Spleen (tissue), 11 donors: ENCODE measurements at regions not wholly inside any gene's neighbourhood (a gene's known extent, or its start where the extent isn't known, plus 50 kb on each side); places are given as distances from the start of the nearest gene placed in this dataset.

Experiments
- DNase-seq: peaks from one replicate; pipeline ENCODE4 v3.0.0-alpha.2; 2020
- H3K27ac ChIP-seq, 8 donors: fragments of 200-600 bp; sonication (generic) in 7 of 8; 1 replicate in 4 of 8; 2 replicates in 4 of 8; pipeline versions ENCODE4 v1.5.0 to v1.8.0; 2016 to 2021; ENCODE audit warnings: inconsistent platforms in 4 of 8, mild to moderate bottlenecking in 4 of 8, moderate library complexity in 1 of 8
- H3K27me3 ChIP-seq, 7 donors: fragments of 200-600 bp; sonication (generic) in 6 of 7; replicated peaks in 1 of 7; 1 replicate in 4 of 7; 2 replicates in 3 of 7; pipeline versions ENCODE4 v1.5.0 to v1.8.0; 2016 to 2021; ENCODE audit warnings: inconsistent platforms in 3 of 7, mild to moderate bottlenecking in 1 of 7
- H3K36me3 ChIP-seq, 6 donors: fragments of 200-600 bp; sonication (generic) in 5 of 6; 1 replicate in 4 of 6; 2 replicates in 2 of 6; pipeline versions ENCODE4 v1.5.0 to v1.8.0; 2016 to 2021; ENCODE audit warnings: inconsistent platforms in 2 of 6
- H3K4me1 ChIP-seq, 6 donors: fragments of 200-600 bp; sonication (generic) in 5 of 6; 1 replicate in 3 of 6; 2 replicates in 3 of 6; pipeline versions ENCODE4 v1.5.0 to v1.8.0; 2016 to 2021; ENCODE audit warnings: inconsistent platforms in 3 of 6
- H3K4me3 ChIP-seq, 8 donors: fragments of 200-600 bp; sonication (generic) in 7 of 8; 1 replicate in 4 of 8; 2 replicates in 4 of 8; pipeline versions ENCODE4 v1.5.0 to v1.8.0; 2016 to 2021; ENCODE audit warnings: inconsistent platforms in 4 of 8, mild to moderate bottlenecking in 4 of 8, moderate library complexity in 2 of 8
- H3K9me3 ChIP-seq, 8 donors: fragments of 200-600 bp; sonication (generic) in 7 of 8; 1 replicate in 4 of 8; 2 replicates in 4 of 8; pipeline versions ENCODE4 v1.5.0 to v1.8.0; 2016 to 2021; ENCODE audit warnings: inconsistent platforms in 4 of 8
- POLR2A ChIP-seq, 3 donors: fragments of 450-650 bp; IDR thresholded peaks; one replicate each; pipeline ENCODE4 v1.5.1; 2017; ENCODE audit warnings: antibody characterized with exemption in 3 of 3, mild to moderate bottlenecking in 1 of 3
- POLR2AphosphoS5 ChIP-seq, 3 donors: sonication (generic); formaldehyde crosslinking; IDR thresholded peaks; one replicate each; pipeline ENCODE4 v1.5.1; 2017; ENCODE audit warnings: antibody characterized with exemption in 3 of 3
- WGBS, 5 donors: extraction: QIAGEN DNeasy Blood & Tissue Kit in 3 of 5; methylation state at CpG; one replicate each; pipeline versions ENCODE4 v1.1.5 to v1.1.7; 2013 to 2018; 5-methylcytosine and 5-hydroxymethylcytosine counted together
- intact Hi-C: fragments of 100-400 bp; cut with DNase I; formaldehyde crosslinking; loops from one replicate; pipeline ENCODE4 v1.15.0; 2023; ENCODE audit warnings: low total_unique reads
- TF ChIP-seq, protein P1 (sequence below), 11 experiments: fragments of 200-600 bp in 7 of 11; fragments of 450-650 bp in 4 of 11; sonication (generic) in 4 of 11; IDR thresholded peaks in 8 of 11; conservative IDR thresholded peaks in 3 of 11; 1 replicate in 7 of 11; 2 replicates in 4 of 11; pipeline versions ENCODE4 v1.4.0 to v1.8.0; 2016 to 2021; ENCODE audit warnings: antibody characterized with exemption in 11 of 11, inconsistent platforms in 4 of 11, mild to moderate bottlenecking in 1 of 11
- donor health status: healthy with polysubstance abuse.
- donor health status: DM: no; HTN: no; CAD: no; lungs with moderate emphysema.
- donor health status: DM: no; HTN: no; CAD: no.
- donor health status: Bipolar disorder and iron deficiency.
- donor health status: healthy.
- donor health status: DM: no; HTN: no; CAD: no.
- donor health status: DM: yes; HTN: yes; CAD: no.

DNA sequence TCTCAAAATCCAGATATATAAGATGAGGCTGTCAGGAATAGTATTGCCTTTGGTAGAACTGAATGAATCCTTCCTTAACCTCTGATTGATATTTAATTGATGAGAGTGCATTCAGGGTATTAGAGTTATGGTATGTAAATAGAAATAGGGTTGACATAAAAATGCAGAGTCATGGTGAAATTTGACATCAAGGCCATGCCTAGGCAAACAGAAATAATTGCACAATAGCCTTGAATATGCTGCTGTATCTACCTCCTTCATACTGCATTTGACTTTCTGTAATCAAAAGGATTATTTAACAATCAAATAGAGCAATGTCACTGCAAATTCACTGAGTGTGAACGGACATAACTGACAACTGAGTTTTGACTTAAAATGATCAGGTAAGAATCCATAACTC is 1316.3 kb downstream of the STIM2 start:
- no peaks in the 10 kb centered on the region for H3K4me1 ChIP-seq
- no peaks in the 10 kb centered on the region for H3K27me3 ChIP-seq
- intact Hi-C loops: no loop called here
- H3K36me3 ChIP-seq: no peaks in the 10 kb centered on the region
- no peak for TF ChIP-seq POLR2AphosphoS5 (IDR thresholded peaks at IDR 0.05)
- TF ChIP-seq POLR2A (IDR thresholded peaks at IDR 0.05): no peak
- TF ChIP-seq, protein P1, sequence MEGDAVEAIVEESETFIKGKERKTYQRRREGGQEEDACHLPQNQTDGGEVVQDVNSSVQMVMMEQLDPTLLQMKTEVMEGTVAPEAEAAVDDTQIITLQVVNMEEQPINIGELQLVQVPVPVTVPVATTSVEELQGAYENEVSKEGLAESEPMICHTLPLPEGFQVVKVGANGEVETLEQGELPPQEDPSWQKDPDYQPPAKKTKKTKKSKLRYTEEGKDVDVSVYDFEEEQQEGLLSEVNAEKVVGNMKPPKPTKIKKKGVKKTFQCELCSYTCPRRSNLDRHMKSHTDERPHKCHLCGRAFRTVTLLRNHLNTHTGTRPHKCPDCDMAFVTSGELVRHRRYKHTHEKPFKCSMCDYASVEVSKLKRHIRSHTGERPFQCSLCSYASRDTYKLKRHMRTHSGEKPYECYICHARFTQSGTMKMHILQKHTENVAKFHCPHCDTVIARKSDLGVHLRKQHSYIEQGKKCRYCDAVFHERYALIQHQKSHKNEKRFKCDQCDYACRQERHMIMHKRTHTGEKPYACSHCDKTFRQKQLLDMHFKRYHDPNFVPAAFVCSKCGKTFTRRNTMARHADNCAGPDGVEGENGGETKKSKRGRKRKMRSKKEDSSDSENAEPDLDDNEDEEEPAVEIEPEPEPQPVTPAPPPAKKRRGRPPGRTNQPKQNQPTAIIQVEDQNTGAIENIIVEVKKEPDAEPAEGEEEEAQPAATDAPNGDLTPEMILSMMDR (IDR thresholded peaks at IDR 0.05 in 8 of 11, conservative IDR thresholded peaks at IDR 0.05 in 3 of 11): no peak
- peaks cover 0 to 6% (median 0%) of the 10 kb centered on the region in 8 donors for H3K9me3 ChIP-seq
- WGBS, 5 donors: 75 to 91% (median 81%) methylated on average over 1 of the region's 1 CpG
- no peak for DNase-seq
- H3K27ac ChIP-seq: no peak overlapping the region
- no peak overlapping the region for H3K4me3 ChIP-seq

DNA sequence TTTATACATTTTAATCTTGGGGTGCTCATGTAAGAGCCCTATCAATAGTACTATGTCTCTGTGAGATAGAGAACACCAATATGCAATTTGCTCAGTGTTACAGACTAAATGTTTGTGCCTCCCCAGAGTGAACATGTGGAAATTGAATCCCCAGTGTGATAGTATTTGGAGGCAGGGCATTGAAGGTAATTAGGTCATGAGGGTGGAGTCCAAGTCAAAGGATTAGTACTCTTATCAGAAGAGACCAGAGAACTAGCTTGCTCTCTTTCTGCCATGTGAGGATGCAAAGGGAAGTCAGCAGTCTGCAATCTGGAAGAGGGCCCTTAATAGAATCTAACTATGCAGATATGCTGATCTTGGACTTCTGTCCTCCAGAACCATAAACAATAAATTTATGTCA is 1317.0 kb downstream of the STIM2 start:
- Histone ChIP-seq H3K36me3 (no peaks in the 10 kb centered on the region), H3K9me3 (peaks cover 0 to 6% (median 0%) of the 10 kb centered on the region in 8 donors), H3K4me3 (no peak overlapping the region), H3K27me3 (no peaks in the 10 kb centered on the region), H3K27ac (no peak overlapping the region), H3K4me1 (no peaks in the 10 kb centered on the region)
- no peak for DNase-seq
- TF ChIP-seq POLR2A (IDR thresholded peaks at IDR 0.05): no peak
- TF ChIP-seq POLR2AphosphoS5 (IDR thresholded peaks at IDR 0.05): no peak
- TF ChIP-seq, protein P1 (IDR thresholded peaks at IDR 0.05 in 8 of 11, conservative IDR thresholded peaks at IDR 0.05 in 3 of 11): no peak
- intact Hi-C loops: no loop called here

DNA sequence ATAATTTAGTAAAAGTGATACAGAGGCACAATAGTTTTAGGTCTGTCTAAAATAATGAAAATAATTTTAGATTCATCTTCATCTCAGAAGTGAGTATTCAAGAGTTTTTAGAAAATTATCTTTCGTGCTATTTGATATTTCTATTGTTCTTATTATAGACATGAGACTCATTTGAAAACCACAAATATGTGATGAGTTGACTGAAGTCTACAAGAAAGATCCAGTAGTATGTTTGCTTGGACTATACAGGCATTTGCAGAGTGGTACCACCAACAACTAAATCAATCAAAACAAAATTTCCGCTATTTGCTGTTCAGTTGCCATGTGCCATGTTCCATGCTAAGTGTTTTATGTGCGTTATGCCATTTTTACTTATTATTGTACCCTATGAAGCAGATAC is 1318.5 kb downstream of the STIM2 start:
- DNase-seq: no peak
- Histone ChIP-seq H3K4me1 (no peaks in the 10 kb centered on the region), H3K36me3 (no peaks in the 10 kb centered on the region), H3K9me3 (peaks cover 0 to 7% (median 2%) of the 10 kb centered on the region in 8 donors), H3K4me3 (no peak overlapping the region), H3K27me3 (no peaks in the 10 kb centered on the region), H3K27ac (no peak overlapping the region)
- no peak for TF ChIP-seq POLR2AphosphoS5 (IDR thresholded peaks at IDR 0.05)
- TF ChIP-seq, protein P1 (IDR thresholded peaks at IDR 0.05 in 8 of 11, conservative IDR thresholded peaks at IDR 0.05 in 3 of 11): no peak
- 82 to 93% (median 84%) methylated on average over 3 of the region's 3 CpGs for WGBS, 5 donors
- intact Hi-C loops: no loop called here

DNA sequence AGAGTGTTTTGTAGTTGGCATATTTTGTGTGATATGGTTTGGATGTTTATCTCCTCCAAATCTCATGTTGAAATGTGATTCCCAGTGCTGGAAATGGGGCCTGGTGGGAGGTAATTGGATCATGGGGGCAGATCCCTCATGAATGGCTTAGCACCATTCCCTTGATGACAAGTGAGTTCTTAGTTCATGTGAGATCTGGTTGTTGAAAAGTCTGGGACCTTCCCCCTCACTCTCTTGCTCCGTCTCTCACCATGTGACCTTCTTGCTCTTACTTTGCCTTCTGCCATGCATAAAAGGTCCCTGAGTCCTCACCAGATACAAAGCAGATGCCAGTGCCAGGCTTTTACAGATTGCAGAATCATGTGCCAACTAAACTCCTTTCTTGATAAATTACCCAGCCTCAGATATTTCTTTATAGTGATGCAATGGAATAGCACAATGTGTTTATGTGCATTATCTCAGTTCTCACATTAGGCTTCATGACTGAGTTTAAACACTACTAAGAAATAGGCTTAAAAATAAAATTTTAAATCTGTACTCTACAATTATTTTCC is 1348.8 kb downstream of the STIM2 start:
- 53 to 78% (median 71%) methylated on average over 1 of the region's 1 CpG for WGBS, 5 donors

More for the DNA sequence above, 1348.8 kb downstream of the STIM2 start:
- intact Hi-C loops: no loop called here
- Histone ChIP-seq H3K4me3 (no peak overlapping the region), H3K9me3 (peaks cover 0 to 23% (median 14%) of the 10 kb centered on the region in 8 donors), H3K4me1 (no peaks in the 10 kb centered on the region), H3K27ac (no peak overlapping the region), H3K27me3 (no peaks in the 10 kb centered on the region), H3K36me3 (no peaks in the 10 kb centered on the region)
- TF ChIP-seq, protein P1 (IDR thresholded peaks at IDR 0.05 in 8 of 11, conservative IDR thresholded peaks at IDR 0.05 in 3 of 11): no peak
- TF ChIP-seq POLR2A (IDR thresholded peaks at IDR 0.05): no peak
- DNase-seq: no peak
